ENCODE measurements at regions not wholly inside any gene's neighbourhood (a gene's known extent, or its start where the extent isn't known, plus 50 kb on each side); places are given as distances from the start of the nearest gene placed in this dataset.

- no peak for TF ChIP-seq CTCF (IDR thresholded peaks at IDR 0.05)
- peaks cover 53% of the 10 kb centered on the region for H3K4me1 Mint-ChIP-seq (ENCODE audit: low read depth)
- H3K9me3 Mint-ChIP-seq, result no peaks in the 10 kb centered on the region
- no peak overlapping the region for H3K4me3 Mint-ChIP-seq
- H3K27me3 Mint-ChIP-seq (ENCODE audit: insufficient read depth), result peaks cover 1% of the 10 kb centered on the region; the same call in 1 of the 2 replicates
- no peak overlapping the region for H3K27ac Mint-ChIP-seq
- DNase-seq, result no peak
- H3K36me3 Mint-ChIP-seq (ENCODE audit: low read depth), result peaks cover 27% of the 10 kb centered on the region
These were observed 72.6 kb upstream of the SLC4A11 start for GRCh38 chr20:3311623-3312022.

DNA sequence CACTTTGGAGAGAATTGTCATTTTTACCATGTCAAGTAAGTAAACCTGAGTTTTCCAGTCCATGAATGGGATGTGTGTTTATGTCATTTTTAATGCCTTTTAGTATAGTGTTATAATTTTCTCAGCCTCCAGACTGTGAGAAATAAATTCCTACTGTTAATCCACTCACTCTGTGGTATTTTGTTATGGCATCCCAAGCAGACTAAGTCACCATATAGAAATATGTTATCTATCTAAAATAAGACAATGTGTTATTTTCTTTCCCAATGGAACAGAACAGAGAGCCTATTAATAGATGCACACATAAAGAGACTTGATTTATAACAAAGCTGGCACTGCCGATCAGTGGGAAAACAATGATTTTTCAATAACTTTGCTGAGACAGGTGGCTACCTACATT, 70.2 kb upstream of the SLC4A11 start:
- TF ChIP-seq CTCF (IDR thresholded peaks at IDR 0.05), result no peak
- H3K27ac Mint-ChIP-seq, result no peak overlapping the region
- peaks cover 30% of the 10 kb centered on the region for H3K4me1 Mint-ChIP-seq (ENCODE audit: low read depth)
- no peak overlapping the region for H3K4me3 Mint-ChIP-seq
- peaks cover 30% of the 10 kb centered on the region for H3K36me3 Mint-ChIP-seq (ENCODE audit: low read depth)
- DNase-seq, result no peak
- no peaks in the 10 kb centered on the region for H3K9me3 Mint-ChIP-seq
- H3K27me3 Mint-ChIP-seq (ENCODE audit: insufficient read depth), result peaks cover 1% of the 10 kb centered on the region; the same call in 1 of the 2 replicates

GRCh38 chr20:3307725-3308124, 68.7 kb upstream of the SLC4A11 start:
- H3K4me1 Mint-ChIP-seq (ENCODE audit: low read depth), result peaks cover 15% of the 10 kb centered on the region
- H3K27ac Mint-ChIP-seq, result no peak overlapping the region
- H3K9me3 Mint-ChIP-seq, result no peaks in the 10 kb centered on the region
- no peak for DNase-seq
- no peak overlapping the region for H3K4me3 Mint-ChIP-seq
- no peak for TF ChIP-seq CTCF (IDR thresholded peaks at IDR 0.05)
- H3K36me3 Mint-ChIP-seq (ENCODE audit: low read depth), result peaks cover 27% of the 10 kb centered on the region
- peaks cover 1% of the 10 kb centered on the region; the same call in 1 of the 2 replicates for H3K27me3 Mint-ChIP-seq (ENCODE audit: insufficient read depth)

DNA sequence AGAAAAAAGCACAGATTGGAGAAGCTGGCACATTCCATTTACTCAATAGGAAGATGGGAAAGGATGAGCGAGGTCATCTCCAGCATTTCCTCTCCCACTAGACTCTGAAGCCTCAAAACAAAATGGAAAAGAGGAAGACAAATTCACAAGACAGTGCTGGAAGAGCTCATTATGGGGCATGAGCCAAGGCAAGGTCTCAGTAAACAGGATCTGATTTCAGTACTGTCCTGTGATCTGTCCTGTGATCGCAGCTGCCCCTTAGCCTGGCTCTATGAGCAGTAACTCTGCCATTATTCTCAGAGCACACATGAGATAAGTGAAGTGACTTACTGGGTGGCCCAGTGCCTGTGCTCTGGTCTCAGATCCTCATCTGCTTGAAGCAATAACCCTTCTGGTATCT, 68.1 kb upstream of the SLC4A11 start:
- Mint-ChIP-seq H3K4me3 (no peak overlapping the region), H3K4me1 (ENCODE audit: low read depth) (peaks cover 9% of the 10 kb centered on the region), H3K36me3 (ENCODE audit: low read depth) (peaks cover 27% of the 10 kb centered on the region), H3K9me3 (no peaks in the 10 kb centered on the region), H3K27ac (no peak overlapping the region), H3K27me3 (ENCODE audit: insufficient read depth) (peaks cover 1% of the 10 kb centered on the region; the same call in 1 of the 2 replicates)
- no peak for TF ChIP-seq CTCF (IDR thresholded peaks at IDR 0.05)
- DNase-seq, result no peak

GRCh38 chr20:3306068-3306467, 67.1 kb upstream of the SLC4A11 start:
- Mint-ChIP-seq H3K4me1 (ENCODE audit: low read depth) (peaks cover 9% of the 10 kb centered on the region), H3K27me3 (ENCODE audit: insufficient read depth) (peaks cover 1% of the 10 kb centered on the region; the same call in 1 of the 2 replicates), H3K36me3 (ENCODE audit: low read depth) (peaks cover 23% of the 10 kb centered on the region), H3K9me3 (no peaks in the 10 kb centered on the region), H3K27ac (no peak overlapping the region), H3K4me3 (no peak overlapping the region)
- no peak for TF ChIP-seq CTCF (IDR thresholded peaks at IDR 0.05)
- DNase-seq, result no peak

GRCh38 chr20:3304456-3304855, 65.5 kb upstream of the SLC4A11 start:
- Mint-ChIP-seq H3K36me3 (ENCODE audit: low read depth) (peaks cover 23% of the 10 kb centered on the region), H3K4me1 (ENCODE audit: low read depth) (peaks cover 9% of the 10 kb centered on the region), H3K27ac (no peak overlapping the region), H3K27me3 (ENCODE audit: insufficient read depth) (no peaks in the 10 kb centered on the region; the same call in 1 of the 2 replicates), H3K4me3 (no peak overlapping the region), H3K9me3 (no peaks in the 10 kb centered on the region)
- no peak for TF ChIP-seq CTCF (IDR thresholded peaks at IDR 0.05)
- no peak for DNase-seq

Data from HFFc6 (cell line).